HEK293T (cell line): ENCODE measurements at regions not wholly inside any gene's neighbourhood (a gene's known extent, or its start where the extent isn't known, plus 50 kb on each side); places are given as distances from the start of the nearest gene placed in this dataset.
"Not testable (repeated sequence)": the region's sequence is repeated elsewhere in the genome, so short reads cannot be mapped to it uniquely, and the experiment has no call there.

ENCODE experiments used
- CTCF ChIA-PET: fragments of 350-600 bp; formaldehyde crosslinking; extraction: SDS; loops from one replicate; lab custom pipeline; 2021; ENCODE audit warnings: antibody characterized with exemption, inconsistent platforms; lab: Yijun Ruan, JAX
- POLR2A ChIA-PET: fragments of 350-600 bp; formaldehyde crosslinking; extraction: SDS; loops from one replicate; lab custom pipeline; 2020; ENCODE audit warnings: antibody characterized with exemption, inconsistent platforms; lab: Yijun Ruan, JAX
- DNase-seq: peaks from one replicate; pipeline ENCODE4 v3.0.0; 2012; ENCODE audit warnings: mixed read lengths; ENCODE audit errors: extremely low spot score
- ARNT ChIP-seq: fragments of 450-650 bp; IDR thresholded peaks from 2 replicates; pipeline ENCODE4 v1.6.1; 2017; ENCODE audit warnings: mild to moderate bottlenecking
- BHLHE40 ChIP-seq: fragments of 450-650 bp; IDR thresholded peaks from 2 replicates; pipeline ENCODE4 v1.6.1; 2016; ENCODE audit warnings: mild to moderate bottlenecking, moderate library complexity, borderline replicate concordance
- CTBP1 ChIP-seq: fragments of 450-650 bp; IDR thresholded peaks from 2 replicates; pipeline ENCODE4 v1.6.1; 2016; ENCODE audit warnings: borderline replicate concordance
- ELF4 ChIP-seq: fragments of 450-650 bp; IDR thresholded peaks from 2 replicates; pipeline ENCODE4 v1.6.1; 2017; ENCODE audit warnings: antibody characterized with exemption
- FOXA1 ChIP-seq: fragments of 450-650 bp; IDR thresholded peaks from 2 replicates; pipeline ENCODE4 v1.6.1; 2016; ENCODE audit warnings: mild to moderate bottlenecking
- FOXK2 ChIP-seq: fragments of 450-650 bp; IDR thresholded peaks from 2 replicates; pipeline ENCODE4 v1.6.1; 2016; ENCODE audit warnings: mild to moderate bottlenecking
- FOXM1 ChIP-seq: fragments of 450-650 bp; IDR thresholded peaks from 2 replicates; pipeline ENCODE4 v1.6.1; 2017; ENCODE audit warnings: mild to moderate bottlenecking, borderline replicate concordance
- HDGF ChIP-seq: fragments of 450-650 bp; IDR thresholded peaks from 2 replicates; pipeline ENCODE4 v1.6.1; 2017; ENCODE audit warnings: antibody characterized with exemption, borderline replicate concordance
- L3MBTL2 ChIP-seq: fragments of 450-650 bp; conservative IDR thresholded peaks from 2 replicates; pipeline ENCODE4 v1.6.1; 2016; ENCODE audit warnings: mild to moderate bottlenecking
- LEF1 ChIP-seq: fragments of 450-650 bp; IDR thresholded peaks from 2 replicates; pipeline ENCODE4 v1.6.1; 2017; ENCODE audit warnings: mild to moderate bottlenecking, borderline replicate concordance
- NFRKB ChIP-seq: fragments of 450-650 bp; IDR thresholded peaks from 2 replicates; pipeline ENCODE4 v1.6.1; 2016; ENCODE audit warnings: mild to moderate bottlenecking, moderate library complexity
- PKNOX1 ChIP-seq: fragments of 450-650 bp; IDR thresholded peaks from 2 replicates; pipeline ENCODE4 v1.6.1; 2016
- SP1 ChIP-seq: fragments of 450-650 bp; IDR thresholded peaks from 2 replicates; pipeline ENCODE4 v1.6.1; 2017
- SUZ12 ChIP-seq: fragments of 450-650 bp; IDR thresholded peaks from 2 replicates; pipeline ENCODE4 v1.6.1; 2016; ENCODE audit warnings: mild to moderate bottlenecking
- TARDBP ChIP-seq: fragments of 450-650 bp; IDR thresholded peaks from 2 replicates; pipeline ENCODE4 v1.6.1; 2016
- ZNF384 ChIP-seq: fragments of 450-650 bp; IDR thresholded peaks from 2 replicates; pipeline ENCODE4 v1.6.1; 2016

- DNase-seq: no peak
- TF ChIP-seq SUZ12 (no peak), CTBP1 (no peak), BHLHE40 (no peak), LEF1 (no peak), TARDBP (no peak), NFRKB (no peak), FOXK2 (no peak), SP1 (no peak), ARNT (no peak), FOXA1 (no peak), PKNOX1 (no peak), FOXM1 (no peak), HDGF (no peak), ELF4 (no peak), L3MBTL2 (no peak), ZNF384 (no peak)
- CTCF ChIA-PET: no interaction called here
- POLR2A ChIA-PET: no interaction called here
These were observed 321.6 kb upstream of the RND3 start for GRCh38 chr2:150809103-150809502.

- TF ChIP-seq L3MBTL2 (no peak), FOXK2 (no peak), BHLHE40 (no peak), HDGF (no peak)
- no peak for DNase-seq
- ChIA-PET POLR2A (no interaction called here), CTCF (no interaction called here)
These were observed 318.9 kb upstream of the RND3 start for GRCh38 chr2:150806336-150806735.

- no peak for DNase-seq
- POLR2A ChIA-PET: no interaction called here
- CTCF ChIA-PET: no interaction called here
- TF ChIP-seq PKNOX1 (no peak), CTBP1 (no peak), FOXM1 (no peak), SUZ12 (no peak), ARNT (no peak), LEF1 (no peak), BHLHE40 (no peak), L3MBTL2 (no peak), SP1 (no peak)
These were observed 316.4 kb upstream of the RND3 start for GRCh38 chr2:150803689-150804398.

GRCh38 chr2:150802635-150803034 lies 315.2 kb upstream of the RND3 start:
- CTCF ChIA-PET: no interaction called here
- POLR2A ChIA-PET: no interaction called here
- TF ChIP-seq LEF1 (no peak), NFRKB (no peak), FOXA1 (no peak), SUZ12 (no peak), L3MBTL2 (no peak), ZNF384 (no peak), ELF4 (no peak), SP1 (no peak)
- DNase-seq: no peak

- DNase-seq, CTCF ChIA-PET, POLR2A ChIA-PET: not testable (repeated sequence)
These were observed 308.8 kb upstream of the RND3 start for GRCh38 chr2:150796236-150796635.

GRCh38 chr2:150792780-150793300 lies 305.4 kb upstream of the RND3 start:
- ChIA-PET POLR2A (no interaction called here), CTCF (no interaction called here)
- no peak for DNase-seq
- no peak for TF ChIP-seq ZNF384
- no peak for TF ChIP-seq FOXA1
- no peak for TF ChIP-seq HDGF
- TF ChIP-seq SP1: no peak
- no peak for TF ChIP-seq NFRKB
- TF ChIP-seq FOXM1: no peak
- TF ChIP-seq L3MBTL2: no peak
- no peak for TF ChIP-seq SUZ12
- TF ChIP-seq ELF4: no peak
- no peak for TF ChIP-seq FOXK2
- no peak for TF ChIP-seq LEF1
- no peak for TF ChIP-seq BHLHE40
- TF ChIP-seq ARNT: no peak
- no peak for TF ChIP-seq TARDBP
- no peak for TF ChIP-seq CTBP1
- no peak for TF ChIP-seq PKNOX1

GRCh38 chr2:150791567-150791966 lies 304.1 kb upstream of the RND3 start:
- CTCF ChIA-PET: no interaction called here
- no peak for TF ChIP-seq HDGF
- TF ChIP-seq CTBP1: no peak
- no peak for TF ChIP-seq LEF1
- no peak for TF ChIP-seq NFRKB
- TF ChIP-seq PKNOX1: no peak
- no peak for TF ChIP-seq FOXA1
- TF ChIP-seq ARNT: no peak
- TF ChIP-seq FOXM1: no peak
- POLR2A ChIA-PET: no interaction called here
- no peak for DNase-seq
